H9 (cell line): ENCODE measurements at regions not wholly inside any gene's neighbourhood (a gene's known extent, or its start where the extent isn't known, plus 50 kb on each side); places are given as distances from the start of the nearest gene placed in this dataset.

ENCODE experiments used
- DNase-seq: peaks from one replicate; pipeline ENCODE4 v3.0.0-alpha.2; 2017
- H2AFZ ChIP-seq: one replicate; pipeline ENCODE4 v1.6.1; 2013; ENCODE audit warnings: mild to moderate bottlenecking, low read length, control low read depth, moderate library complexity
- H2AK5ac ChIP-seq: 2 replicates; pipeline ENCODE4 v1.6.1; 2013; ENCODE audit warnings: low read length, control low read depth, mixed read lengths; ENCODE audit not compliant: insufficient read length
- H2BK120ac ChIP-seq: one replicate; pipeline ENCODE4 v1.6.1; 2013; ENCODE audit warnings: low read depth, mild to moderate bottlenecking, low read length, control low read depth, inconsistent platforms; ENCODE audit not compliant: poor library complexity, severe bottlenecking
- H2BK12ac ChIP-seq: 2 replicates; pipeline ENCODE4 v1.6.1; 2013; ENCODE audit warnings: low read length, control low read depth, mixed read lengths, low read depth; ENCODE audit not compliant: insufficient read length
- H2BK15ac ChIP-seq: 2 replicates; pipeline ENCODE4 v1.6.1; 2013; ENCODE audit warnings: low read depth, low read length, control low read depth
- H2BK20ac ChIP-seq: one replicate; pipeline ENCODE4 v1.6.1; 2013; ENCODE audit warnings: low read depth, mild to moderate bottlenecking, low read length, control low read depth, inconsistent platforms; ENCODE audit not compliant: poor library complexity, severe bottlenecking
- H2BK5ac ChIP-seq: 2 replicates; pipeline ENCODE4 v1.6.1; 2013; ENCODE audit warnings: low read length, control low read depth, mixed read lengths; ENCODE audit not compliant: insufficient read length
- H3K14ac ChIP-seq: 2 replicates; pipeline ENCODE4 v1.6.1; 2013; ENCODE audit warnings: low read length, control low read depth; ENCODE audit not compliant: insufficient read depth
- H3K18ac ChIP-seq: 2 replicates; pipeline ENCODE4 v1.6.1; 2013; ENCODE audit warnings: low read depth, mild to moderate bottlenecking, mixed read lengths, low read length, control low read depth; ENCODE audit not compliant: insufficient read length
- H3K23ac ChIP-seq: 2 replicates; pipeline ENCODE4 v1.6.1; 2013; ENCODE audit warnings: low read length, control low read depth, mixed read lengths, low read depth; ENCODE audit not compliant: insufficient read length
- H3K23me2 ChIP-seq: 2 replicates; pipeline ENCODE4 v1.6.1; 2013; ENCODE audit warnings: low read depth, mild to moderate bottlenecking, mixed read lengths, low read length, control low read depth; ENCODE audit not compliant: insufficient read length, poor library complexity, severe bottlenecking
- H3K27ac ChIP-seq: 2 replicates; pipeline ENCODE4 v1.5.1; 2013; ENCODE audit warnings: low read length, control low read depth, mixed read lengths, low read depth; ENCODE audit not compliant: insufficient read length
- H3K27me3 ChIP-seq: 2 replicates; pipeline ENCODE4 v1.6.1; 2013; ENCODE audit warnings: low read length, control low read depth, inconsistent platforms; ENCODE audit not compliant: insufficient read depth
- H3K4ac ChIP-seq: 2 replicates; pipeline ENCODE4 v1.6.1; 2013; ENCODE audit warnings: low read depth, mild to moderate bottlenecking, control low read depth, inconsistent platforms, low read length, moderate library complexity
- H3K4me1 ChIP-seq: 2 replicates; pipeline ENCODE4 v1.6.1; 2013; ENCODE audit warnings: low read length, control low read depth, inconsistent platforms; ENCODE audit not compliant: insufficient read depth
- H3K4me2 ChIP-seq: 2 replicates; pipeline ENCODE4 v1.6.1; 2013; ENCODE audit warnings: low read length, control low read depth, mixed read lengths; ENCODE audit not compliant: insufficient read length, insufficient read depth
- H3K56ac ChIP-seq: 2 replicates; pipeline ENCODE4 v1.6.1; 2013; ENCODE audit warnings: low read depth, mild to moderate bottlenecking, mixed read lengths, low read length, control low read depth; ENCODE audit not compliant: insufficient read length
- H3K79me1 ChIP-seq: 2 replicates; pipeline ENCODE4 v1.6.1; 2013; ENCODE audit warnings: low read depth, mild to moderate bottlenecking, moderate library complexity, low read length, control low read depth, inconsistent platforms; ENCODE audit not compliant: insufficient read depth, poor library complexity, severe bottlenecking
- H3K79me2 ChIP-seq: 2 replicates; pipeline ENCODE4 v1.6.1; 2013; ENCODE audit warnings: low read length, control low read depth, inconsistent platforms; ENCODE audit not compliant: insufficient read depth
- H3K9ac ChIP-seq: 2 replicates; pipeline ENCODE4 v1.6.1; 2013; ENCODE audit warnings: low read length, control low read depth, mixed read lengths; ENCODE audit not compliant: insufficient read length; ENCODE audit errors: extremely low read depth
- H3K9me3 ChIP-seq: one replicate; pipeline ENCODE4 v1.6.1; 2013; ENCODE audit warnings: low read depth, low read length, inconsistent platforms; ENCODE audit not compliant: control insufficient read depth
- H3T11ph ChIP-seq: one replicate; pipeline ENCODE4 v1.6.1; 2013; ENCODE audit warnings: mild to moderate bottlenecking, low read length, control low read depth, inconsistent platforms
- H4K20me1 ChIP-seq: one replicate; pipeline ENCODE4 v1.6.1; 2013; ENCODE audit not compliant: control insufficient read depth, insufficient read length, insufficient read depth
- H4K5ac ChIP-seq: 2 replicates; pipeline ENCODE4 v1.6.1; 2013; ENCODE audit warnings: low read depth, mild to moderate bottlenecking, mixed read lengths, low read length, control low read depth; ENCODE audit not compliant: insufficient read length
- H4K8ac ChIP-seq: replicated peaks from 2 replicates; pipeline ENCODE4 v1.6.1; 2013; ENCODE audit warnings: low read length, control low read depth, mixed read lengths, low read depth; ENCODE audit not compliant: insufficient read length
- H4K91ac ChIP-seq: 2 replicates; pipeline ENCODE4 v1.6.1; 2013; ENCODE audit warnings: low read depth, mild to moderate bottlenecking, moderate library complexity, mixed read lengths, low read length, control low read depth; ENCODE audit not compliant: insufficient read length
- H3K27ac Mint-ChIP-seq, 3 experiments: 2 replicates in 2 of 3; 3 replicates in 1 of 3; pipeline ENCODE4 v1.8.0; 2020 to 2021; ENCODE audit warnings: mixed read lengths in 3 of 3, mild to moderate bottlenecking in 1 of 3, moderate library complexity in 1 of 3
- H3K27me3 Mint-ChIP-seq: 2 replicates; pipeline ENCODE4 v1.8.0; 2021; ENCODE audit warnings: low read depth, mild to moderate bottlenecking, moderate library complexity, mixed read lengths
- H3K36me3 Mint-ChIP-seq, 3 experiments: 2 replicates in 2 of 3; 3 replicates in 1 of 3; pipeline ENCODE4 v1.8.0; 2020 to 2021; ENCODE audit warnings: low read depth in 3 of 3, mixed read lengths in 3 of 3; ENCODE audit not compliant: insufficient read depth in 1 of 3
- H3K4me1 Mint-ChIP-seq, 2 experiments: 2 replicates each; pipeline ENCODE4 v1.8.0; 2020; ENCODE audit warnings: mixed read lengths in 2 of 2
- H3K4me3 Mint-ChIP-seq, 2 experiments: 2 replicates in 1 of 2; 3 replicates in 1 of 2; pipeline ENCODE4 v1.8.0; 2020 to 2021; ENCODE audit warnings: mild to moderate bottlenecking in 2 of 2, mixed read lengths in 2 of 2, moderate library complexity in 1 of 2
- H3K9me3 Mint-ChIP-seq, 2 experiments: 2 replicates in 1 of 2; 3 replicates in 1 of 2; pipeline ENCODE4 v1.8.0; 2020; ENCODE audit warnings: mild to moderate bottlenecking in 2 of 2, mixed read lengths in 2 of 2, moderate library complexity in 1 of 2
- WGBS: extraction: QIAGEN DNeasy Blood & Tissue Kit; methylation state at CpG from one replicate; pipeline ENCODE4 v1.1.7; 2013; ENCODE audit warnings: missing lambda C conversion rate, low lambda C conversion rate, mixed read lengths; ENCODE audit not compliant: insufficient read length; ENCODE audit errors: extremely low coverage; 5-methylcytosine and 5-hydroxymethylcytosine counted together
- TF ChIP-seq, protein P1 (sequence below): fragments of 200-600 bp; sonication (generic); conservative IDR thresholded peaks from 3 replicates; pipeline ENCODE4 v1.8.0; 2021; ENCODE audit warnings: antibody characterized with exemption, mild to moderate bottlenecking

- no peaks in the 10 kb centered on the region for H3K79me1 ChIP-seq
- no peaks in the 10 kb centered on the region for H4K20me1 ChIP-seq
- H3K56ac ChIP-seq = no peak overlapping the region
- no peak overlapping the region for H3K23ac ChIP-seq
- Mint-ChIP-seq H3K27ac (no peak overlapping the region), H3K27me3 (peaks cover 30% of the 10 kb centered on the region), H3K4me3 (no peak overlapping the region), H3K36me3 (no peaks in the 10 kb centered on the region; a peak in 1 of 7 replicates), H3K9me3 (no peaks in the 10 kb centered on the region; a peak in 2 of 5 replicates), H3K4me1 (peaks cover 18 to 21% of the 10 kb centered on the region in 2 experiments)
- no peak overlapping the region for H3K27ac ChIP-seq
- TF ChIP-seq, protein P1, sequence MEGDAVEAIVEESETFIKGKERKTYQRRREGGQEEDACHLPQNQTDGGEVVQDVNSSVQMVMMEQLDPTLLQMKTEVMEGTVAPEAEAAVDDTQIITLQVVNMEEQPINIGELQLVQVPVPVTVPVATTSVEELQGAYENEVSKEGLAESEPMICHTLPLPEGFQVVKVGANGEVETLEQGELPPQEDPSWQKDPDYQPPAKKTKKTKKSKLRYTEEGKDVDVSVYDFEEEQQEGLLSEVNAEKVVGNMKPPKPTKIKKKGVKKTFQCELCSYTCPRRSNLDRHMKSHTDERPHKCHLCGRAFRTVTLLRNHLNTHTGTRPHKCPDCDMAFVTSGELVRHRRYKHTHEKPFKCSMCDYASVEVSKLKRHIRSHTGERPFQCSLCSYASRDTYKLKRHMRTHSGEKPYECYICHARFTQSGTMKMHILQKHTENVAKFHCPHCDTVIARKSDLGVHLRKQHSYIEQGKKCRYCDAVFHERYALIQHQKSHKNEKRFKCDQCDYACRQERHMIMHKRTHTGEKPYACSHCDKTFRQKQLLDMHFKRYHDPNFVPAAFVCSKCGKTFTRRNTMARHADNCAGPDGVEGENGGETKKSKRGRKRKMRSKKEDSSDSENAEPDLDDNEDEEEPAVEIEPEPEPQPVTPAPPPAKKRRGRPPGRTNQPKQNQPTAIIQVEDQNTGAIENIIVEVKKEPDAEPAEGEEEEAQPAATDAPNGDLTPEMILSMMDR = no peak
- no peak overlapping the region for H4K5ac ChIP-seq
- H2BK120ac ChIP-seq = no peak overlapping the region
- H3K79me2 ChIP-seq = no peaks in the 10 kb centered on the region
- H3K14ac ChIP-seq = no peak overlapping the region
- H3K9ac ChIP-seq = no peak overlapping the region
- no peak overlapping the region for H3T11ph ChIP-seq
- no peaks in the 10 kb centered on the region for H3K27me3 ChIP-seq
- peaks cover 7% of the 10 kb centered on the region; the same call in 1 of the 2 replicates for H3K4me1 ChIP-seq
- no peaks in the 10 kb centered on the region for H3K9me3 ChIP-seq
- no peak overlapping the region for H2BK15ac ChIP-seq
- no peak overlapping the region for H2AFZ ChIP-seq
- no peak overlapping the region for H3K18ac ChIP-seq
- no peak overlapping the region for H3K4ac ChIP-seq
- H4K8ac ChIP-seq = no peak overlapping the region
- no peak overlapping the region for H2BK20ac ChIP-seq
- H4K91ac ChIP-seq = no peak overlapping the region
- WGBS = 100% methylated on average over 1 of the region's 2 CpGs
- H2BK12ac ChIP-seq = no peak overlapping the region
- no peak for DNase-seq
- H3K23me2 ChIP-seq = no peaks in the 10 kb centered on the region
- H2AK5ac ChIP-seq = no peak overlapping the region
- no peak overlapping the region for H3K4me2 ChIP-seq
- H2BK5ac ChIP-seq = no peak overlapping the region
Measured at GRCh38 chr10:78957471-78958039, 111.2 kb upstream of the ZMIZ1 start.
